ES-I3 (cell line): ENCODE measurements at regions not wholly inside any gene's neighbourhood (a gene's known extent, or its start where the extent isn't known, plus 50 kb on each side); places are given as distances from the start of the nearest gene placed in this dataset.
"Not testable (repeated sequence)": the region's sequence is repeated elsewhere in the genome, so short reads cannot be mapped to it uniquely, and the experiment has no call there.

ENCODE experiments used
- H3K36me3 ChIP-seq: 2 replicates; pipeline ENCODE4 v1.6.1; 2013; ENCODE audit warnings: mild to moderate bottlenecking, low read length, control low read depth, moderate library complexity; ENCODE audit not compliant: insufficient read depth
- H3K4me1 ChIP-seq: 2 replicates; pipeline ENCODE4 v1.6.1; 2013; ENCODE audit warnings: mild to moderate bottlenecking, control low read depth, low read length; ENCODE audit not compliant: insufficient read depth
- H3K9ac ChIP-seq: 2 replicates; pipeline ENCODE4 v1.6.1; 2013; ENCODE audit warnings: low read depth, mild to moderate bottlenecking, low read length, moderate library complexity
- H3K9me3 ChIP-seq: 2 replicates; pipeline ENCODE4 v1.6.1; 2013; ENCODE audit warnings: mild to moderate bottlenecking, low read length, moderate library complexity; ENCODE audit not compliant: control insufficient read depth, insufficient read depth

GRCh38 chr16:35149550-35149949 lies 1690.1 kb downstream of the TP53TG3F start:
- no peak overlapping the region for H3K9ac ChIP-seq
- H3K4me1 ChIP-seq, result no peaks in the 10 kb centered on the region
- H3K36me3 ChIP-seq, result no peaks in the 10 kb centered on the region
- no peaks in the 10 kb centered on the region for H3K9me3 ChIP-seq

GRCh38 chr16:35150805-35151312 lies 1691.4 kb downstream of the TP53TG3F start:
- Histone ChIP-seq H3K36me3 (no peaks in the 10 kb centered on the region), H3K9me3 (no peaks in the 10 kb centered on the region), H3K4me1 (no peaks in the 10 kb centered on the region), H3K9ac (no peak overlapping the region)

GRCh38 chr16:35152067-35152627 lies 1692.7 kb downstream of the TP53TG3F start:
- no peaks in the 10 kb centered on the region for H3K4me1 ChIP-seq
- no peaks in the 10 kb centered on the region for H3K9me3 ChIP-seq
- H3K9ac ChIP-seq, result no peak overlapping the region
- no peaks in the 10 kb centered on the region for H3K36me3 ChIP-seq

- Histone ChIP-seq H3K36me3 (no peaks in the 10 kb centered on the region), H3K9ac (no peak overlapping the region), H3K4me1 (no peaks in the 10 kb centered on the region), H3K9me3 (no peaks in the 10 kb centered on the region)
Measured at GRCh38 chr16:35154627-35155026, 1695.2 kb downstream of the TP53TG3F start.

GRCh38 chr16:35157549-35157948 lies 1698.1 kb downstream of the TP53TG3F start:
- not testable (repeated sequence) for H3K36me3 ChIP-seq, H3K4me1 ChIP-seq, H3K9me3 ChIP-seq, H3K9ac ChIP-seq

DNA sequence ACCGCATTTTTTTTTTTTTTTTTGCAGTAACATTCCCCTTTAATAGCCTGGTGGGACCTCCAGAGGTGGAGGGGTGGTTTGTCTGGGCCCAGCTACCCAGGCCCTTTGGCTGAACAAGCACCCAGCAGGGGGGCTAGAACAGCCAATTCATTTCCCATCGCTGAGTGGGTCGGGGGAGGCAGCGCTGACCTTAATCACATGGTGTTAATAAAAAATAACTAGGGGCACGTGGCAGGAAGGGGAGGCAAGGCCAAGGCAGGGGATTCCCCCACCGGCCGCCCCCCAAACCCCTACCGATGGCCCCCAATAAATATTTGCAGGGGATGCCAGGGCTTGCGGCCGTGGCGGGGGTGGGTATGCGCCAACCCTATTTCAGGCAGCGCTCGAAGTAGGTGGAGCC lies 1709.9 kb downstream of the TP53TG3F start:
- H3K9me3 ChIP-seq, H3K9ac ChIP-seq, H3K36me3 ChIP-seq, H3K4me1 ChIP-seq: not testable (repeated sequence)

DNA sequence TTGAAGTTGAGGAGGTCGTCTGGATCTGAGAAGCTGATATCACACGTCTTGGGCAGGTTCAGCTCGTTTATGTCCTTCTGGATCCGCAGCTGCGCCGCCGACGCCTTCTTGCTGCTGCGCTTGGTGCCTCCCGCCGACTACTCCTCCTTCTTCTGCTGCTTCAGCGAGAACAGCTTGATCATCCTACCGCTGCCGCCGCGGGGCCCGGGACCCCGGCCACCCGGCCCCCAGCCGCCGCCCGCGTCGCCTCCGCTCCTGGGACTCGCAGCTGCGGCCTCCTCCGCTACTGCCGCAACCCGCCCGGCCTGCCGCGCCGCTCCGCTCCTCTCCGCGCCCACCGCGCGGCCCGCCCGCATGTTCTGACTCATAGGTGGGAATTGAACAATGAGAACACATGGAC lies 1710.6 kb downstream of the TP53TG3F start:
- not testable (repeated sequence) for H3K4me1 ChIP-seq, H3K9me3 ChIP-seq, H3K36me3 ChIP-seq, H3K9ac ChIP-seq

DNA sequence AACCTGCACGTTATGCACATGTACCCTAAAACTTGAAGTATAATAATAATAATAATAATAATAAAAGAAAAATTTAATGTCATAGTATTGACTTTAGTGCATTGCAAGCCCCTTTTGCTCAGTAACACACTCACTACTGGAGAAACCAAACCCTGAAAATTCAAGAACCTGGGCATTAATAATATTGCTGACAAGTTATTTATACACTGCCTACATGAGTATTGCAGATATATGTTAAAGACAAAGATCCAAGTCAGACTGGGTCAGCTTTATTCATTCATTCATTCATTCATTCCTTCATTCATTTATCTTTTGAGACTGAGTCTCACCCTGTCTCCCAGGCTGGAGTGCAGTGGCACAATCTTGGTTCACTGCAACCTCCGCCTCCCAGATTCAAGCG lies 1711.2 kb downstream of the TP53TG3F start:
- Histone ChIP-seq H3K9ac (no peak overlapping the region), H3K9me3 (no peaks in the 10 kb centered on the region), H3K36me3 (no peaks in the 10 kb centered on the region), H3K4me1 (no peaks in the 10 kb centered on the region)

DNA sequence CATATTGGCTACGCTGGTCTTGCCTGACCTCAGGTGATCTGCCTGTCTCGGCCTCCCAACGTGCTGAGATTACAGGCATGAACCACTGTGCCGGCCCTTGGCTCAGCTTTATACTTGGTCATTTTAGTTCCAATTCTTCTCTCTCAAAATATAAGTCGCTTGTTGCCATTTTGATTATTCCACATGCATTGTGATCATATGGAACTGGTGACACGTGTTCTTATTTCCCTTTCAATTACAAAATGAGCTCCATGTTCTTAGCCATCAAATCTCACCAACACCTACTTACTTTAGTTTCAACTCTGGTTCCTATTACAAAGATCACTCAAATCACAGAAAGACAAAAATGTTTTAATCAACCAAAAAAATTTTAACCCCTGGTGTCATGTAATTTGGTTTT lies 1711.7 kb downstream of the TP53TG3F start:
- Histone ChIP-seq H3K9ac (no peak overlapping the region), H3K9me3 (no peaks in the 10 kb centered on the region), H3K36me3 (no peaks in the 10 kb centered on the region), H3K4me1 (no peaks in the 10 kb centered on the region)

- Histone ChIP-seq H3K9me3 (no peaks in the 10 kb centered on the region), H3K9ac (no peak overlapping the region), H3K36me3 (no peaks in the 10 kb centered on the region), H3K4me1 (no peaks in the 10 kb centered on the region)
Measured at GRCh38 chr16:35173295-35173694, 1713.9 kb downstream of the TP53TG3F start.

DNA sequence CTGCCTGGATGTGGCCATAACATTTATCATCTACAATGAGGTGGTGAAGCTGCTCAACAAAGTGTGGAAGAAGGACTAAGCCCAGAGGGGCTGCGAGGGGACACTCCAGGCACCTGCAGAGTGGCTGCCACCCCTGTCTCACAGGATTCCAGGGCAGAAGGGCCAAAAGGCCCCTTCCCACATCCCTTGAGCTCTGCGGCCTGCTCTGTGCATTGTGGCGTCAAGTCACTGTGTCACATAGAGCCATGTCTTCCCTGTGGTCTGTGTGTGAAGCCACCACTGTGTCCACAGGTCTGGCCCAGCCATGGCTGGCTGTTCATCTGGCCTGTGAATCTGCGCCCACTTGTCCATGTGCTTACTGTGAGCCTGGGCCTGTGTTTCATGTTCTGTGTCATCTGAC lies 1714.6 kb downstream of the TP53TG3F start:
- H3K9me3 ChIP-seq, result no peaks in the 10 kb centered on the region
- H3K9ac ChIP-seq, result no peak overlapping the region
- H3K4me1 ChIP-seq, result no peaks in the 10 kb centered on the region
- H3K36me3 ChIP-seq, result no peaks in the 10 kb centered on the region

DNA sequence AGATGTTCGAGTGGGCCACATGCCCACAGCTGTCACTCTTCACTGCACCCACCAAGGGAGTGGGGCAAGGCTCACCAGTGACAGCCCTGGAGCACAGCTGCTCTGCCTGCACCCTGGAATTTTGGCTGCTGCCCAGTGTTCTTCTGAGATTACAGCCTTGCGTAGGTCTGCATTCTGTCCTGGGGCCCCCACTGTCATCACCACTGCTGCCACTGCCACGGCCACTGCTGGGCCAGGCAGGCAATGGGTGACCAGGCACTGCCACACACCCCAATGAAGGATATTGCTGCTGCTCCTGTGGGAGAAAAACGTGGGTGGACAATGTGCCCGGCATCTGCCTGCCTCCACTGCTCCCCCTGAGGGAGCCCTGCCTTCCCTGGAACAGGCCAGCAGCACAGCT lies 1717.0 kb downstream of the TP53TG3F start:
- H3K9ac ChIP-seq, result no peak overlapping the region
- no peaks in the 10 kb centered on the region for H3K36me3 ChIP-seq
- H3K4me1 ChIP-seq, result no peaks in the 10 kb centered on the region
- H3K9me3 ChIP-seq, result no peaks in the 10 kb centered on the region

DNA sequence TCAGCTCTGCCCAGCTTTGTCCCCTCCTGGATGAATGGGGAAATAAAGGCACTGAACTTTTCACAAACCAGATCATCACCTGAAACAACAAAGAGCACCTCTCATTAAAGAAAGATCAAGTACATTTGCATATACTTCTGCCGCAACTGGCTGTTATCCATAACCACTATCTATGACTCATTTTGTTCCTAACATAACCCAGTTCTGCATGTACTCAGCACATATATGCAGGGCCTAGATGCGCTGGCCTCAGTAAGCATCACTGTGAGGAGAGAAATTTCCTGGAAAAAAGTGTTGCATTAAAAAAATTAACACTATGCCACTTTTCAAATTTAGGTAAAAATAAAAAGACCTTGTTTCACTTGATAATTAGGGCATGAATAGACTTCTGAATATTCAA lies 1718.4 kb downstream of the TP53TG3F start:
- Histone ChIP-seq H3K9me3 (no peaks in the 10 kb centered on the region), H3K4me1 (no peaks in the 10 kb centered on the region), H3K36me3 (no peaks in the 10 kb centered on the region), H3K9ac (no peak overlapping the region)

- Histone ChIP-seq H3K36me3 (no peaks in the 10 kb centered on the region), H3K9ac (no peak overlapping the region), H3K9me3 (no peaks in the 10 kb centered on the region), H3K4me1 (no peaks in the 10 kb centered on the region)
Measured at GRCh38 chr16:35180970-35181369, 1721.6 kb downstream of the TP53TG3F start.

DNA sequence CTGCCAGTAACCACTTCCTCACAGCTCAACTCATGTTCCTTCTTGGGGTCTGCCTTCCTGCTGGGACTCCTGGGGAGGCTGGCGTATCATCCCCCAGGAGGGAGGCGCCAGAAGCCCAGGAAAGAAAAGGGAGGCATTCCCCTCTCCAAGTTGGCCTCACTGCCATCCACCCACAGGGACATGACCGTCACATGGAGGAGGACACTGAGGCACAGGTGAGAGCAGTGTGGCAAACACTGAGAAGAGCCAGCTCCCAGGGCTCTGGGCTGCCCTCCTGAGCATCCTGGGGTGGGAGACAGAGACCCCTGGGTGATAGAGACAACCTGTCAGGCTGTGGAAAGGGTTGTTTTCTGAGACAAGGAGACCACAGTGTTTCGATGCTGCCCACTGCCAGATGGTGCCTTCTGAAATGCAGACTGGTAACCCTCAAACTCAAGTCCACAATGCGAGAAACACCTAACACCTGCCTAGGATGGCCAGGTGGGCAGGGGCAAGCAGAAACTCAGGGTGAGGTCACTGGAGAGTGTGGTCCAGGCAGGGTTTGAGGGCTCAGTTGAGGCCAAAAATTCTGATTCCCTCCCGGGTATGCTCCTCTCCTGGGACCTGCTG lies 1722.1 kb downstream of the TP53TG3F start:
- Histone ChIP-seq H3K36me3 (no peaks in the 10 kb centered on the region), H3K9ac (no peak overlapping the region), H3K9me3 (no peaks in the 10 kb centered on the region), H3K4me1 (no peaks in the 10 kb centered on the region)
